Progenitor cell of endocrine pancreas (in vitro differentiated cells): ENCODE measurements at regions not wholly inside any gene's neighbourhood (a gene's known extent, or its start where the extent isn't known, plus 50 kb on each side); places are given as distances from the start of the nearest gene placed in this dataset.

Source experiments
- DNase-seq: peaks from one replicate; pipeline ENCODE4 v3.0.0; 2021; ENCODE audit warnings: low spot score; ENCODE audit not compliant: unreplicated experiment
- H3K27ac Mint-ChIP-seq: 2 replicates; pipeline ENCODE4 v1.8.0; 2021; ENCODE audit warnings: mild to moderate bottlenecking, moderate library complexity, mixed read lengths
- H3K27me3 Mint-ChIP-seq: 2 replicates; pipeline ENCODE4 v1.8.0; 2021; ENCODE audit warnings: mixed read lengths
- H3K36me3 Mint-ChIP-seq: 2 replicates; pipeline ENCODE4 v1.8.0; 2022; ENCODE audit warnings: mixed read lengths; ENCODE audit not compliant: insufficient read depth
- H3K4me1 Mint-ChIP-seq: 2 replicates; pipeline ENCODE4 v1.8.0; 2021; ENCODE audit warnings: low read depth, mixed read lengths
- H3K4me3 Mint-ChIP-seq: 2 replicates; pipeline ENCODE4 v1.8.0; 2021; ENCODE audit warnings: low read depth, mild to moderate bottlenecking, moderate library complexity, mixed read lengths
- H3K9me3 Mint-ChIP-seq: 2 replicates; pipeline ENCODE4 v1.8.0; 2021; ENCODE audit warnings: low read depth, mixed read lengths
- TF ChIP-seq, protein P1 (sequence below): fragments of 200-600 bp; sonication (generic); IDR thresholded peaks from one replicate; pipeline ENCODE4 v1.5.0; 2021; ENCODE audit warnings: antibody characterized with exemption, mild to moderate bottlenecking; ENCODE audit not compliant: unreplicated experiment

GRCh38 chr2:23183733-23184132 lies 201.2 kb upstream of the KLHL29 start:
- Mint-ChIP-seq H3K27ac (no peak overlapping the region), H3K4me1 (no peaks in the 10 kb centered on the region), H3K4me3 (no peak overlapping the region), H3K9me3 (peaks cover 8% of the 10 kb centered on the region), H3K27me3 (peaks cover 7% of the 10 kb centered on the region), H3K36me3 (no peaks in the 10 kb centered on the region)
- TF ChIP-seq, protein P1, sequence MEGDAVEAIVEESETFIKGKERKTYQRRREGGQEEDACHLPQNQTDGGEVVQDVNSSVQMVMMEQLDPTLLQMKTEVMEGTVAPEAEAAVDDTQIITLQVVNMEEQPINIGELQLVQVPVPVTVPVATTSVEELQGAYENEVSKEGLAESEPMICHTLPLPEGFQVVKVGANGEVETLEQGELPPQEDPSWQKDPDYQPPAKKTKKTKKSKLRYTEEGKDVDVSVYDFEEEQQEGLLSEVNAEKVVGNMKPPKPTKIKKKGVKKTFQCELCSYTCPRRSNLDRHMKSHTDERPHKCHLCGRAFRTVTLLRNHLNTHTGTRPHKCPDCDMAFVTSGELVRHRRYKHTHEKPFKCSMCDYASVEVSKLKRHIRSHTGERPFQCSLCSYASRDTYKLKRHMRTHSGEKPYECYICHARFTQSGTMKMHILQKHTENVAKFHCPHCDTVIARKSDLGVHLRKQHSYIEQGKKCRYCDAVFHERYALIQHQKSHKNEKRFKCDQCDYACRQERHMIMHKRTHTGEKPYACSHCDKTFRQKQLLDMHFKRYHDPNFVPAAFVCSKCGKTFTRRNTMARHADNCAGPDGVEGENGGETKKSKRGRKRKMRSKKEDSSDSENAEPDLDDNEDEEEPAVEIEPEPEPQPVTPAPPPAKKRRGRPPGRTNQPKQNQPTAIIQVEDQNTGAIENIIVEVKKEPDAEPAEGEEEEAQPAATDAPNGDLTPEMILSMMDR, result no peak
- no peak for DNase-seq

DNA sequence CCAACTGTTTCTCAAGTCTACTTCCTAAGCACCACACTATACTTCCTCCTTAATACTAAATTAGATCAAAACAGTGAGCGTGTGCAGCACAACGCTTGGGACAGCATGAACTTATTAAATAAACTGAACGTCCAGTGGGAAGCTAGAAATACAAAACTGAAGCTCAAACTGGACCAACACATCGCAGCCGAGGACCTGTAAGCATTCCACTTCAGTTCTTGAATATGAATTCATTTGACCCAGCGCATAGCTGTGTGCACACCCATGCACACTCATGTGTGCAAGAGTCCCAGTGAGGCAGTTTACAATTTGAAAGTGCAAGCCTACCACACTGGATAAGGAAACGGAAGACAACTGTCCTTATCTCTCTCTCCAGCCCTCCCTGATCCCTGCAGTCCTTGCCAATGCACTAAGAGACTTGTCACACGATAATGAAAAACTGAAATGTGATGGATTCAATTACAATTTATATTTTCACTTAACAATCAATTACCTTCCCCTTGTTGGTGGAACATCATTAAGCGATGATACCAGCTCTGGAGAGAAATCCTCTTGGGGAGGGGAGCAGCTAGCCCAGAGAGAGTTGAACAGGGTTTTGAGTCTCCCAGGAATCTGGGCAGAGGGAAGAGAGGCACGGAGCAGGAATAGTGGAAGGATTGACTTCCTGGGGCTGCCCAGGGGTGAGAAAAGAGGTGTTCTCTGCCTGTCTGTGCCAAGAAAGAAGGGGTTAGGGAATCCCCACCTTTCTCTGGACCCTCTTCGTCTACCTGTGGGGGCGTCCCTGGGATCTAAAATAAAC lies 186.5 kb upstream of the KLHL29 start:
- H3K4me3 Mint-ChIP-seq, result no peak overlapping the region
- H3K9me3 Mint-ChIP-seq, result peaks cover 2% of the 10 kb centered on the region
- H3K27me3 Mint-ChIP-seq, result peaks cover 6% of the 10 kb centered on the region
- no peaks in the 10 kb centered on the region for H3K36me3 Mint-ChIP-seq
- H3K4me1 Mint-ChIP-seq, result peaks cover 2% of the 10 kb centered on the region
- TF ChIP-seq, protein P1, result no peak
- DNase-seq, result no peak
- no peak overlapping the region for H3K27ac Mint-ChIP-seq

DNA sequence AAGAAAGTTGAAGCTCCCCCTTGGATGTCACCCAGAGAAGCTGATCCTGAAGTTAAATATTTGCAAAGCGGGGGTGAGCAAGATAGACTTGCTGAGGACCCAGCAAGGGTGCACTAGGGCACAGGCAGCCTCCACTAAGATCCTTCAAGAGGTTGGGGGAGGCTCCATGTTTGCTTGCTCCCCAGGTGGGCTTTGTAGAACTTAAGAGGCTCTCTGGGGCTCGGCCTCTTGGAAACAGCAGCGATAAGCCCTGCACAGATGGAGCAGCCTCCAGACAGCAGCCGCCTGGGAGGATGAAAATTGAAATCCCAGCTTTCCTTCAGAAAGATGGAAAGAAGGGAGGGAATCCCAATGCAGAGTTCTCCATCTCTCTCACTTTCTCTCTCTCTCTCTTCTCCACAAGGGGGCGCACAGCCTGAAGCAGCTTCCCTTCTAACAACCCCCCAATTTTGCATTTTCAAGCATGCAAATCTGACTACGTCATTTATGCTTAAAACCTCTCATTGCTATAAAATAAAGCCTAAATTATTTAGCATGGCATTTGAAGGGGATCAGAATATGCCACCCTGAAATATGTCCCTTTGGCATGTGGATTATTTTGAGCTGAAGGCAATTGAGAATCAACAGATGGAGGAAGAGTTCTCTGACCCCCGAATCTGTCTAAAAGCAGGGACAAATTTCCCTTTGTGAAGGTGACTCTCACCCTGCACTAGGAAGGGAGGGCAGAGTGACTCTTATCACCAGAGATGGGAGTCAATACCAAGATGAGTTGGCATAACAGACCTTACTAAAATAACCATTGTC lies 185.7 kb upstream of the KLHL29 start:
- no peaks in the 10 kb centered on the region for H3K36me3 Mint-ChIP-seq
- TF ChIP-seq, protein P1, result peak; percentile 63
- no peak for DNase-seq

GRCh38 chr2:23200068-23200786 lies 184.8 kb upstream of the KLHL29 start:
- Mint-ChIP-seq H3K4me1 (peaks cover 2% of the 10 kb centered on the region), H3K9me3 (peaks cover 2% of the 10 kb centered on the region), H3K36me3 (no peaks in the 10 kb centered on the region), H3K27ac (no peak overlapping the region), H3K4me3 (no peak overlapping the region), H3K27me3 (peaks cover 3% of the 10 kb centered on the region)
- TF ChIP-seq, protein P1, result no peak
- DNase-seq, result no peak

More for the DNA sequence above, 185.7 kb upstream of the KLHL29 start:
- H3K9me3 Mint-ChIP-seq, result peaks cover 2% of the 10 kb centered on the region
- H3K27me3 Mint-ChIP-seq, result peaks cover 6% of the 10 kb centered on the region
- no peak overlapping the region for H3K27ac Mint-ChIP-seq
- peaks cover 2% of the 10 kb centered on the region for H3K4me1 Mint-ChIP-seq
- no peak overlapping the region for H3K4me3 Mint-ChIP-seq

GRCh38 chr2:23200787-23201114 lies 184.2 kb upstream of the KLHL29 start:
- Mint-ChIP-seq H3K4me1 (peaks cover 2% of the 10 kb centered on the region), H3K9me3 (peaks cover 2% of the 10 kb centered on the region), H3K36me3 (no peaks in the 10 kb centered on the region), H3K27me3 (peaks cover 3% of the 10 kb centered on the region), H3K4me3 (no peak overlapping the region), H3K27ac (no peak overlapping the region)
- no peak for DNase-seq
- TF ChIP-seq, protein P1, result no peak
